ENCODE measurements at regions not wholly inside any gene's neighbourhood (a gene's known extent, or its start where the extent isn't known, plus 50 kb on each side); places are given as distances from the start of the nearest gene placed in this dataset.

DNA sequence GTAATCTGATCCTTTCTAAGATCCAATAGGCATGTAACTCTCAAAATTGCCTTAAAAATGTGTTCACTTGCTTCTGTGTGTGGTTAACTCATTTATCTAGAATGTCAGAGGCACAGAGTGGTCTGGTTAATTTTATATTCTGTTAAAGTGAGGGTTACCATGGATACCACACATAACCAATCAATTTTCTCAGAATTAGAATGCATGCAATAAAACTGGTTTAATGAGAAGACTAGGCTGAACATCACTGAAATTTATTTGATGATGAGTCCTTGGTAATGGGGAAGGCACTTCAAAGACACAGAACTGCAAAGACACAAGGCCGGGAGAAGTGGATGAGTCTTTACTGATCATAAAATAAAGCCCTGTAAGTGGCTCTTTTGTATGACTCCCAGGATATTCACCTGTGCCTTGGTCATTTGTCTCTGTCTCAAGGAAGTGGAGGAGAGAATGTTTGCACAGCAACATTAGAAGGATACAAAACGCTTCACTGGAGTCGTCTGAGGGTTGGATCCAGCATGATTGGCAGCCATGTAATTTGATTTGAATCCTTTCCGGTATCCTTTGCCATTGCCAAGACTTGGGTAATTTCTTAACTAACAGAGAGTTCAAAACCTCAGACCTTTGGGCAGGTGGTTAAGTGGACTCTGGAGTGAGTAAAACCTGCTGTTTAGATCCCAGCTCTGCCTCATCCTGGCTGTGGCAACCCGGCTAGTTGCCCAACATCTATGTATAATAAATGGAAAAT, 94.0 kb upstream of the RBPJ start:
- DNase-seq (ENCODE audit: low spot score): no peak
- H3K27ac ChIP-seq: no peak overlapping the region
- H3K4me3 ChIP-seq: no peak overlapping the region
- TF ChIP-seq, protein P1, sequence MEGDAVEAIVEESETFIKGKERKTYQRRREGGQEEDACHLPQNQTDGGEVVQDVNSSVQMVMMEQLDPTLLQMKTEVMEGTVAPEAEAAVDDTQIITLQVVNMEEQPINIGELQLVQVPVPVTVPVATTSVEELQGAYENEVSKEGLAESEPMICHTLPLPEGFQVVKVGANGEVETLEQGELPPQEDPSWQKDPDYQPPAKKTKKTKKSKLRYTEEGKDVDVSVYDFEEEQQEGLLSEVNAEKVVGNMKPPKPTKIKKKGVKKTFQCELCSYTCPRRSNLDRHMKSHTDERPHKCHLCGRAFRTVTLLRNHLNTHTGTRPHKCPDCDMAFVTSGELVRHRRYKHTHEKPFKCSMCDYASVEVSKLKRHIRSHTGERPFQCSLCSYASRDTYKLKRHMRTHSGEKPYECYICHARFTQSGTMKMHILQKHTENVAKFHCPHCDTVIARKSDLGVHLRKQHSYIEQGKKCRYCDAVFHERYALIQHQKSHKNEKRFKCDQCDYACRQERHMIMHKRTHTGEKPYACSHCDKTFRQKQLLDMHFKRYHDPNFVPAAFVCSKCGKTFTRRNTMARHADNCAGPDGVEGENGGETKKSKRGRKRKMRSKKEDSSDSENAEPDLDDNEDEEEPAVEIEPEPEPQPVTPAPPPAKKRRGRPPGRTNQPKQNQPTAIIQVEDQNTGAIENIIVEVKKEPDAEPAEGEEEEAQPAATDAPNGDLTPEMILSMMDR (IDR thresholded peaks at IDR 0.05): no peak
- H3K4me1 ChIP-seq: no peaks in the 10 kb centered on the region
- no peaks in the 10 kb centered on the region for H3K36me3 ChIP-seq
- H3K9me3 ChIP-seq: no peaks in the 10 kb centered on the region
- H3K27me3 ChIP-seq: no peaks in the 10 kb centered on the region

DNA sequence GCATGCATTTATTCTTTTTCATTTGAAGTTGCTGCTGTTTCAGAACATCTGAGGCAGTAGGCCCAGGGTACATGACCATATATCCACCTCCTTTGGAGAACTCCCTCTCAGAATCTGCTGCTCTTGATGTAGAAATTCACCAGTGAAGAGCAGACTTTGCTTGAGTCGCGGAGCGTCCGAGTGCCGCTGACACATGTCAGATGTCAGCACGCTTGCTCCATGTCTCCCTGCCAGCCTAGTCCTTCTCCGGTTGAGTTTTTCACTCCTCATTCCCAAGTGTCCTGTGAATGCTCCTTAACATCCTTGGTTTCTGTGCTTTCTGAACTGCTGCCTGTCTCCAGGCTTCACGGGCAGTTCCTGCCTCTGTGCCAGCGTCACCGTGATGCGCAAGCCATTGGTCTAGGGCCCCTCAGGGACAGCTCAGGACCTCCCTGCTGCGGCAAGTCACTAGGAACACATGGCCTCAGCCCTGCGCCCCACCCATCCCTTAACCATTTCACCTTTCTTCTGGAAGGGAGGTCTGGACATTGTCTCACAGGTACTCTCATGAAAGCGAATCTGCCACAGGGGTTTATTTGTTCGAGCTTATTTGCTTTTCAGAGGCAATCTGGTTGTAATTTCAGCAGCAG, 93.1 kb upstream of the RBPJ start:
- no peaks in the 10 kb centered on the region for H3K36me3 ChIP-seq
- TF ChIP-seq, protein P1 (IDR thresholded peaks at IDR 0.05): no peak
- no peaks in the 10 kb centered on the region for H3K4me1 ChIP-seq
- H3K27me3 ChIP-seq: no peaks in the 10 kb centered on the region
- no peak for DNase-seq (ENCODE audit: low spot score)
- H3K27ac ChIP-seq: no peak overlapping the region
- no peaks in the 10 kb centered on the region for H3K9me3 ChIP-seq
- no peak overlapping the region for H3K4me3 ChIP-seq

DNA sequence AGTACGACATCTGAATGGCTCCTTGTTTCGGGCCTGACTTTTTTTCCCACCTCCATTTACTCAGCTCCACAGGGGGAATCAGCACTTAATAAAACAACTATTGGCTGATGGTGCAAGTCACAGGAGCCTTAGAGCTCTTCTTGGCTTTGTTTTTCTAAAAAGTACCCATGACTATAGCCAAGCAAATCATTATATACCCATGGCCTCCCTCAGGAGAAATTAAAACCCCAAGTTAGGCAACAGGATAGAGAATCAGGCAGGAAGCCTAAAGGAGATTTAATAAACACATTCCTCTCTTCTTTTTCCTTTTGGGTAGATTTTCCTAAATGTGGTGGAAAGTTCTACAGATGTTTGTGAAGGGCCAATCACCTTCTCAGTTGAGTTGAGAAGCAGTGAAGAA, 91.9 kb upstream of the RBPJ start:
- TF ChIP-seq, protein P1 (IDR thresholded peaks at IDR 0.05): no peak
- no peak overlapping the region for H3K4me3 ChIP-seq

DNA sequence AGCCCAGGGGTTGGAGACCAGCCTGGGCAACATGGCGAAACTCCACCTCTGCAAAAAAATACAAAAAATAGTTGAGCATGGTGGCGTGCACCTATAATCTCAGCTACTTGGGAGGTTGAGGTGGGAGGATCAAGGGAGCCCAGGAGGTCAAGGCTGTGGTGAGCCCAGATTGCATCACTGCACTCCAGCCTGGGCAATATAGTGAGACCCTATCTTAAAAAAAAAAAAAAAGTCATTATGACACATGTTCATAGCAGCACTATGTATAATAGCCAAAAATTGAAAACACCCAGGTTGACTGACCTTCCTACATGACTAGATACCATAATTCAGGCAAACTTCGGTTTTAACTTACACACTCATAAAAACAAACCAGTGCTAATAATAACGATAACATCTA, 90.8 kb upstream of the RBPJ start:
- no peaks in the 10 kb centered on the region for H3K36me3 ChIP-seq
- H3K4me3 ChIP-seq: no peak overlapping the region
- H3K4me1 ChIP-seq: no peaks in the 10 kb centered on the region
- H3K9me3 ChIP-seq: no peaks in the 10 kb centered on the region
- DNase-seq (ENCODE audit: low spot score): no peak
- H3K27ac ChIP-seq: no peak overlapping the region
- TF ChIP-seq, protein P1 (IDR thresholded peaks at IDR 0.05): no peak
- no peaks in the 10 kb centered on the region for H3K27me3 ChIP-seq

More for the DNA sequence above, 91.9 kb upstream of the RBPJ start:
- no peaks in the 10 kb centered on the region for H3K36me3 ChIP-seq
- no peaks in the 10 kb centered on the region for H3K4me1 ChIP-seq
- no peaks in the 10 kb centered on the region for H3K9me3 ChIP-seq
- H3K27ac ChIP-seq: no peak overlapping the region
- H3K27me3 ChIP-seq: no peaks in the 10 kb centered on the region
- no peak for DNase-seq (ENCODE audit: low spot score)

DNA sequence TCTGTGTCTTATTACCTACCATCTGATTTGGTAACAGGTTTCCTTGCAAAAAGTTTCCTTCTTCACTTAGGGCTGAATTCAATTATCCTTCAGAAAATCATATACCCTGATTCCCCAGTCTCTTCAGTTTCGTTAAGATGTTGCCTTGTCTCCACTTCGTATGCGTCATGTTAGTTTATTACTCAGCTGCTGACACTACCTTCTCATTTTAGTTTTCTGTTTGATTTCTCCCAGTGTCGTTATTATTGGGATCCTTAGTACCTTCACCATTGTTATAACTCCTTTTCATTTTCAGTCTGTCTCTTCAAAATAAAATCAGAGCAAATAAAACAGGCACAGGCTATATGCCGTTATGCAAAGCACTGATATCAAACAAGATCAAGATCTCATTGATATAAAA, 87.5 kb upstream of the RBPJ start:
- no peaks in the 10 kb centered on the region for H3K36me3 ChIP-seq
- no peaks in the 10 kb centered on the region for H3K27me3 ChIP-seq
- TF ChIP-seq, protein P1 (IDR thresholded peaks at IDR 0.05): no peak
- no peak overlapping the region for H3K4me3 ChIP-seq
- H3K9me3 ChIP-seq: peaks cover 0 to 8% of the 10 kb centered on the region in 2 donors
- DNase-seq (ENCODE audit: low spot score): no peak
- no peaks in the 10 kb centered on the region for H3K4me1 ChIP-seq
- no peak overlapping the region for H3K27ac ChIP-seq
